Nephron progenitor cell (in vitro differentiated cells): ENCODE measurements at regions not wholly inside any gene's neighbourhood (a gene's known extent, or its start where the extent isn't known, plus 50 kb on each side); places are given as distances from the start of the nearest gene placed in this dataset.

ENCODE experiments used
- DNase-seq: peaks from one replicate; pipeline ENCODE4 v3.0.0; 2021
- H3K27ac Mint-ChIP-seq: 2 replicates; pipeline ENCODE4 v1.8.0; 2021; ENCODE audit warnings: mild to moderate bottlenecking, moderate library complexity, mixed read lengths
- H3K27me3 Mint-ChIP-seq: 2 replicates; pipeline ENCODE4 v1.8.0; 2021; ENCODE audit warnings: mild to moderate bottlenecking, low read depth, mixed read lengths; ENCODE audit not compliant: poor library complexity
- H3K36me3 Mint-ChIP-seq: 2 replicates; pipeline ENCODE4 v1.8.0; 2021; ENCODE audit warnings: low read depth, mixed read lengths
- H3K4me1 Mint-ChIP-seq: 2 replicates; pipeline ENCODE4 v1.8.0; 2021; ENCODE audit warnings: mixed read lengths
- H3K4me3 Mint-ChIP-seq: 2 replicates; pipeline ENCODE4 v1.8.0; 2021; ENCODE audit warnings: mild to moderate bottlenecking, moderate library complexity, mixed read lengths
- H3K9me3 Mint-ChIP-seq: 2 replicates; pipeline ENCODE4 v1.8.0; 2021; ENCODE audit warnings: mild to moderate bottlenecking, moderate library complexity, mixed read lengths
- CTCF ChIP-seq: fragments of 200-600 bp; sonication (generic); IDR thresholded peaks from 2 replicates; pipeline ENCODE4 v1.5.0; 2021; ENCODE audit warnings: antibody characterized with exemption

DNA sequence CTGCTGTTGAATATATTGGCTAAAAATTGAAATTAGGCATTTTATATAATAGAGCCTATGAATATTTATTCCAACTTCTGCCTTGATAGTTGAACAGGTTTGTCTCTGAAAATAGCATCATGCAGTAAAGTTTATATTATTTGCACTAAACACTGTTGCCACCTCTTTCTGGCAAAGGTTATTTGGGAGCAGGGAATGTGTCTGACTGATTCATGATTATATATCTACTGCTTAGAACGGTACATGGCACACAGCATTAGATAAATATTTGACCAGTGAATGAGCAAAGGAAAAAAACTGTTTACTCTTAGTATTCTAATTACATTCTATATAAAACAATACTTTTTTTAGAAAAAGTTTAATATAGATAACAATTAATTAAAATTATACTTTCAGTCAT lies 123.1 kb upstream of the MGAT4C start:
- Mint-ChIP-seq H3K27me3 (no peaks in the 10 kb centered on the region), H3K36me3 (no peaks in the 10 kb centered on the region), H3K27ac (no peak overlapping the region), H3K4me1 (peaks cover 6% of the 10 kb centered on the region), H3K4me3 (no peak overlapping the region), H3K9me3 (peaks cover 7% of the 10 kb centered on the region)
- TF ChIP-seq CTCF, result no peak
- no peak for DNase-seq

DNA sequence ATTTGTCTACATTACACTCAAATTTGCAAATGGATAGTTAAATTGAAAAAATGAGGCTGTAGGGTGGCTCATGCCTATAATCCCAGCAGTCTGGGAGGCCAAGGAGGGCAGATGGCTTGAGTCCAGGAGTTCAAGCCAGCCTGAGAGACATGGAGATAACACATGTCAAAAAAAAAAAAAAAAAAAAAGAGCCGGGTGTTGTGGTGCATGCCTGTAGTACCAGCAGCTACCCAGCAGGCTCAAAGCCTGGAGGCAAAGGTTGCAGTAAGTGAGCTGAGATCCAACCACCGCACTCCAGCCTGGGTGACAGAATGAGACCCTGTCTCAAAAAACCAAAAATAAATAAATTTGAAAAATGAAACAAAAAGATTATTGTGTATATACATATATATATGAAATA lies 119.9 kb upstream of the MGAT4C start:
- no peaks in the 10 kb centered on the region for H3K4me1 Mint-ChIP-seq
- DNase-seq, result no peak
- H3K27me3 Mint-ChIP-seq, result no peaks in the 10 kb centered on the region
- TF ChIP-seq CTCF, result peak; percentile 29
- H3K4me3 Mint-ChIP-seq, result no peak overlapping the region
- no peaks in the 10 kb centered on the region for H3K9me3 Mint-ChIP-seq
- H3K27ac Mint-ChIP-seq, result no peak overlapping the region
- H3K36me3 Mint-ChIP-seq, result no peaks in the 10 kb centered on the region

- Mint-ChIP-seq H3K9me3 (no peaks in the 10 kb centered on the region), H3K27ac (no peak overlapping the region), H3K4me1 (no peaks in the 10 kb centered on the region), H3K4me3 (no peak overlapping the region), H3K36me3 (no peaks in the 10 kb centered on the region), H3K27me3 (no peaks in the 10 kb centered on the region)
- DNase-seq, result no peak
- TF ChIP-seq CTCF, result no peak
These were observed 117.6 kb upstream of the MGAT4C start for GRCh38 chr12:86373813-86374212.

GRCh38 chr12:86367137-86367536 lies 110.9 kb upstream of the MGAT4C start:
- Mint-ChIP-seq H3K4me3 (no peak overlapping the region), H3K4me1 (peaks cover 8% of the 10 kb centered on the region), H3K27me3 (peaks cover 5% of the 10 kb centered on the region), H3K27ac (no peak overlapping the region), H3K36me3 (no peaks in the 10 kb centered on the region), H3K9me3 (no peaks in the 10 kb centered on the region)
- TF ChIP-seq CTCF, result no peak
- DNase-seq, result no peak

DNA sequence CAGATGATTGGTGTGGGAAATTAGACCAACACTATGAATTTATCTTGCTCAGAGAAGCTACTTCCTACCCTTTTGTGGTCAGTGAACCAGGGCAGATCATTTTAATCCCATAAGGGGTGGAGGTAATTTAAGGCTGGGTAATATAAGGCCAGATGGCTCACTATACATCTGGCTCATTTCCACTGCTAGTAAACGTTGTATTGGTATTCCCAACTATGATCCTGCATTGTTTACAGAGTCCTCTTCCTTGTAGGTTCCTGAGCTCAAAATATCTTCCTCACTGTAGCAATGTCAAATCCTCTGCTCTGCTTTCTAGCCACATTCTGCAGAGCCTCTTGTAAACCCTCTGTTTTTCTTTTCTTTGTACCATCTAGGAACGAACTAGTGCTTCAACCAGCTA lies 93.0 kb upstream of the MGAT4C start:
- H3K27ac Mint-ChIP-seq, result peak overlapping the region; percentile 3
- DNase-seq, result no peak
- TF ChIP-seq CTCF, result no peak
- H3K27me3 Mint-ChIP-seq, result no peaks in the 10 kb centered on the region
- H3K4me3 Mint-ChIP-seq, result no peak overlapping the region
- H3K9me3 Mint-ChIP-seq, result peaks cover 1% of the 10 kb centered on the region
- no peaks in the 10 kb centered on the region for H3K36me3 Mint-ChIP-seq
- peaks cover 7% of the 10 kb centered on the region for H3K4me1 Mint-ChIP-seq

DNA sequence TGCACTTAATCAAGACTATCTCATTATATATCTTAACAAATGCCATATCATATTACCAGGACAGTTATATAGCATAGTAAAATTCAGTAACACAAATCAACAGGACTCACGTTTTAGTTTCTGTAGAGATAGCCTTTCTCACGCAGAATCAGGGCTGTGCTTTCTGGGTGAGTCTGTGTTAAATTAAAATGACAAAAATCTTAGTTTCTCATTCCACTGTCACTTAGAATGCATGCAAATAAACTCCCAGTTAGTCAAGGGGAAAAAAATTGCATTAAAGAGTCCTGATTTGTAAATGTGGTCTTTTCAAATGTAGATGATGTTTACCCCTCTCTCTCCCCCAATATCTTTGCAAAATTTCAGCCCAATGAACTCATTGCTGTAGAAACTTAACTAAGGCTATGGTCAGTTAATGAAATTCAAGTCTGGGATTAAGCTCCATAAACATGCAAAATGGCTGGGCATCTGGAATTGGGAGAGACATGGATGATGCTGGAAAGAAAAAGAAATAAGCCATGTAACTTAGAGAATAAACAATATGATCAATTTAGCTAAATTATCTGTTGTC lies 77.8 kb upstream of the MGAT4C start:
- TF ChIP-seq CTCF, result no peak
- no peak for DNase-seq
- Mint-ChIP-seq H3K27me3 (no peaks in the 10 kb centered on the region), H3K4me1 (peaks cover 29% of the 10 kb centered on the region), H3K36me3 (no peaks in the 10 kb centered on the region), H3K27ac (no peak overlapping the region), H3K9me3 (no peaks in the 10 kb centered on the region), H3K4me3 (no peak overlapping the region)
